Epidermal melanocyte (primary cell): ENCODE measurements at regions not wholly inside any gene's neighbourhood (a gene's known extent, or its start where the extent isn't known, plus 50 kb on each side); places are given as distances from the start of the nearest gene placed in this dataset.
"Not testable (repeated sequence)": the region's sequence is repeated elsewhere in the genome, so short reads cannot be mapped to it uniquely, and the experiment has no call there.

ENCODE experiments used
- DNase-seq: peaks from one replicate; pipeline ENCODE4 v3.0.0; 2011; ENCODE audit warnings: low spot score; ENCODE audit not compliant: insufficient read length

DNA sequence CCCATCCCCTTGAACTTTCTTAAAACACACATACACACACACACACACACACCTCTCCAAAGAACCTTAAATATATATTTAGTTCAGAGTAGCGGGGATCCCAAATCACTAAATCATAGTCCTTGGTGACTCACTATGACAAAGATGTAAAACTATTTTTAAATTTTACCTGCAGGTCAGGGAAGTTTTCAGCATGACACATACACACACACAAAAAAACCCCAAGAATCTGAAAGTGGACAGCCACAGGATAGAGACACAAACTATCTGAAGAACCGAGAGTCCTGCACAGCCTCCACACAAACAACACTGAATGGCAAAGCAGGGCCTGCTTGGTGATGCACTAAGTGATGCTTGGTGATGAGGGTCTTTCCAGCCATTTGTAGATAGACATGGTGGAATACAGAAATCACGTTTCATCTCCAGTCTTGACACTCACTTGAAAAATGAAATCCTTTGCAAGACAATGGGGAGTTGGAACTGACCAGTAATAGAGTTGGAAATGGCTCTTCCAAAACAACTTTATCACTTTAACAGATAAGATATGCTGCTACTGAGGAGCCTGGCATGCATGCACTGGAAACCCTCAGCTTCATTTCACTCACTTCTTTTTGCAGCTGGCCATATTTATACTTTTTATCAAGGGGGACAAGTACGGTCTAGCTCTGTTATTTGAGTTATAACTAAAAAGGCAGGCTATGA is 307.3 kb downstream of the RAPGEF2 start:
- DNase-seq: no peak

GRCh38 chr4:159410891-159411290 is 308.0 kb downstream of the RAPGEF2 start:
- no peak for DNase-seq

GRCh38 chr4:159413306-159413943 is 310.5 kb downstream of the RAPGEF2 start:
- DNase-seq: no peak

DNA sequence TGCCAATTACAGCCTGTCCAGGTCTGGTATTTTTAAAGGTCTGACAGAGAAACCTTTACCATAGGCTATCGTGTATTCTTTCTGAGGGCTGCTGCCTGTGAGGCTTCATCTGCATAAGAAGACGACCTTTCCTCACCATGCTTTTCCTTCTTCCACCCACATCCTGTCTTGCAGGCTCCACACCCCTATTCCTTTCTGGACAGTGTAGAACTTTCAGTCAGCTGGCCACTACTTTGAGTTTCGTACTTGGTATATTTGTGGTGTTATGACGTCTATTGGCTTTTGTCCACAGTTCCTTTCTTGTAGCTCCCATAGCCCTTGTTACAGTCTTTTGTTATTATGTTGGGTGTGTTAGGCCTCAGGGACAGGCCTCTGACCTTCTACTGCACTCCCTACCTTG is 311.4 kb downstream of the RAPGEF2 start:
- no peak for DNase-seq

GRCh38 chr4:159416073-159416472 is 313.2 kb downstream of the RAPGEF2 start:
- DNase-seq: no peak

GRCh38 chr4:159416996-159417395 is 314.1 kb downstream of the RAPGEF2 start:
- DNase-seq: no peak

- DNase-seq: no peak
These were observed 317.5 kb downstream of the RAPGEF2 start for GRCh38 chr4:159420162-159421057.

- DNase-seq: not testable (repeated sequence)
These were observed 318.2 kb downstream of the RAPGEF2 start for GRCh38 chr4:159421058-159421419.

DNA sequence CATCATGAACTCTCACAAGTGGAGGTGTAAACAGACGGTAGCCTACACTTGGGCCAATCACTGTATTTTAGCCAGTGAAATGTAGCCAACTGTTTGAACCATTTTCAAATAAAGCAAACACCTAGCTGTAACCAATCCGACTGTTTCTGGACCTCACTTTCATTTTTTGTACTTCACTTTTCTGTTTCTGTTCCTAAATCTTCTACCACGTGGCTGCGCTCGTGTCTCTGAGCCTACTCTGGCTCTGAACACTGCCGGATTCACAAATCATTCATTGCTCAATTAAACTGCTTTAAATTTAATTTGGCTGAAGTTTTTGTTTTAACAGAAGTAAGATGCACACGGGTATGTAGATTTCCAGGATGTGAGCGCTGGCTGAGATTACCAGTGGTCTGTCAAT is 319.1 kb downstream of the RAPGEF2 start:
- DNase-seq: no peak

GRCh38 chr4:159422626-159423025 is 319.7 kb downstream of the RAPGEF2 start:
- no peak for DNase-seq

DNA sequence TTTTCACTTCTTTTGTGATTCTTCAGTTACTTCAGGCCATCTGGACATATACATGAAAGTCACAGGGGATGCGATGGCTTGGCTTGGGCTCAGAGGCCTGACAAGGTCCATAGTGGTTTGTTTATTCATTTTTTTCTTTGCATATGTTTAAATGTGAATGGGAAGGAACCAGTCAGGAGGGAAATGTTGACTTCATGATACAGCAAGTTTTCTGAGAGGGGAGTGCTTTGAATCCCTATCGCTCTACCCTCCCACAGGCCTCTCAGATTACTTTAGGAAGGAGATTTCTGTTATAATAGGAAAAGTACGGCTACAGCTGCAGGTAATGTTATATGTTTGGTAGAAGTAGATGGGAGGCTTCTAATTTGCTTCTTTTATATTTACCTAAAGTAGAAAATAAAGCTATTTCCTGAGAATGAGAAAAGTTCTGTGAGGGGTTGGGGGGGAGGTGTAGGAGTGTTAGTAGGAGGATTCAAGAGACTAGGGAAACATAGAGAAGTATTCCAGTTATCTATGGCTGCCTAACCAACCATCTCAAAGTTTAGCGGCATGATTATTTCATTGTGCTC is 322.9 kb downstream of the RAPGEF2 start:
- DNase-seq: no peak

DNA sequence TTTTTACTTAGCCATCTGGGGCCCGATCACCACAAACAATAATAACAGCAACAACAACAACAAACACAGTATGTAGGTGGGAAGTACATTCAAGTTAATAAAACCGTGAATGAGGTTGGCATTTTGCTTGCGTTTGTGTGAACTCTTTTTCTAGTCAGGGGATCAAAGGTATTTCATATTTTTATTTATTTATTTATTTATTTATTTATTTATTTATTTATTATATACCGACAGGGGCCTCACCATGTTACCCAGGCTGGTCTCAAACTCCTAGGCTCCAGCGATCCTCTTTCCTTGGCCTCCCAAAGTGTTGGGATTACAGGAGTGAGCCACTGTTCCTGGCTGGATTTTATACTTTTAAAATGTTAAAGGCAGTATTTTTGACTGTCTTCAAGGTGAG is 325.4 kb downstream of the RAPGEF2 start:
- DNase-seq: no peak

DNA sequence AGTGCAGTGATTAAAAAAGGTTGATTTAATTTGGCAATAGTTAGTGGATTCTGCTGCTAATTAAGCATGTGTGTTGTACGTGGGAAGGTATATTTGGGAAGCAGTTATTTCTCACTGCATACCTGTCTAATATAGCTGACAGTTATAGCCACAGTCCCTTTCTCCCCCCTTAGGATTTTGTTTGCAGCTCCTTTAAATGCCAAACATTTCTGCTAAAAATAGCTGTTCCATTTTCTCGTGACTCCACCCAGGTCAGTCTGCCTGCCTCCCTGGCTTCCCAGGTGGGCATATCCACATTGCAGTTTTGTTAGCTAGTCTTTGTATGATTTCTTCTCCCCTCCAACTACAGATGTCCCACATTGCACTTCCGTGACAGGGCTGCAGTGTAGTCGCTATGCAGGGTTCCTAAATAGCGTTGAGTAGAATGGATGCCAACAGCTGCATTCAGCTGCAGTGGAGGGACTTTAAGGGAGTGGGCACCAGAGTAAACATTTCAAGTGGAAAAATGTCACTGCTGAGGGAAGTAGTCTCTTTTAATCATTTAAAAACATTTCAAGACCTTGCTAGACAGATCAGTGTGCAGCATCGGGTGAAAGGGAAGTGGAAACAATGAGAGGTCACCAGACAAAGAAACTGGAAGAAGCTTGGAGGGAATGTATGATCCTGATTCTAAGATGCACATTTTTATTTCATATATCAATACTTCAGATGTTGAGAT is 326.3 kb downstream of the RAPGEF2 start:
- DNase-seq: no peak

- no peak for DNase-seq
These were observed 326.8 kb downstream of the RAPGEF2 start for GRCh38 chr4:159429693-159430035.

DNA sequence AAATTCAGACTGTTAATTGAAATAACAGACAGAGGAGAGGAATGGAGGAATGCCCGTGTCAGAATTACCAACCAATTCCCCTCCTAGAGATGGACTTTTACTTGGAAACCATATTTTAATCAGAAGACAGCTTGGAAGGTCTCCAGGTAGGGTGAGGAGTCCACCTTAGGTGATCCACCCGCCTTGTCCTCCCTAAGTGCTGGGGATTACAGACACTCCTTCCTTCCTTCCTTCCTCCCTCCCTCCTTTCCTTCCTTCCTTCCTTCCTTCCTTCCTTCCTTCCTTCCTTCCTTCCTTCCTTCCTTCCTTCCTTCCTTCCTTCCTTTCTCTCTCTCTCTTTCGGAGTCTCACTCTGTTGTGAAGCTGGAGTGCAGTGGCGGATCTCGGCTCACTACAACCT is 328.0 kb downstream of the RAPGEF2 start:
- no peak for DNase-seq

GRCh38 chr4:159432436-159432835 is 329.6 kb downstream of the RAPGEF2 start:
- no peak for DNase-seq

- DNase-seq: no peak
These were observed 330.5 kb downstream of the RAPGEF2 start for GRCh38 chr4:159433337-159433736.

DNA sequence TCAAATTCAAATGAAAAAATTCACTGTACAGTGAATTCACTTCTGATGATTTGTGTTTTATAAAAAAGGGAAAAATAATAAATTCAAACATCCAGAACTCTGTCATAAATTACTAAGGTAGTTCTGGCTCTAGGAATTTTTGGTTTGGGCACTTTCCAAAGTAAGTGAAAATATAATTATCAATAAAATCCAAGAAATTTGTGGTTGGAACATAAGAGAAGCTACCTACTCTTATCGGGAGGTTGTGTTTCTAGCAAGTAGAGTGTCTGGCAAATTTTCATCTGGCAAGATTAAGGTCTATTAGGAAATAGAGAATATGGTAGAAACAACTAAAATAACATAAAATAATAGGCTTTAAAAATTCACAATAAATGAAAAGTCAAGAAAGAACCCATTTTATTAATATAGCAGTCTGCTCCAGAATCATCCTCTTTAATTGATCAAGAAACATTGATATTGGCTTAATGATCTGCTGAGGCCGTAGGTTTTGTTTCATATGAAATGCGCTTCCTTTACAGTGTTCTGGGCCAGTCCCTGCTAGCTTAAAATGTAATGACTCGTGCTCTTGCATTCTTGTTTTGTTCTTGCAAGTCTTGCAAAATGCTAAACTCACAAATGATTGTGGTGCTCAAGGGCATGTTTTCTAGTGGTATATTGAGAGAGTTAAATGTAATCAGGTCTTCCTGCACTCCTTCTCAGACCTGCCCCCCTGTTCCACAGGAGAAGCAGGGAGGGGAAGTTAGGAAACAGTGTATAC is 331.4 kb downstream of the RAPGEF2 start:
- no peak for DNase-seq

DNA sequence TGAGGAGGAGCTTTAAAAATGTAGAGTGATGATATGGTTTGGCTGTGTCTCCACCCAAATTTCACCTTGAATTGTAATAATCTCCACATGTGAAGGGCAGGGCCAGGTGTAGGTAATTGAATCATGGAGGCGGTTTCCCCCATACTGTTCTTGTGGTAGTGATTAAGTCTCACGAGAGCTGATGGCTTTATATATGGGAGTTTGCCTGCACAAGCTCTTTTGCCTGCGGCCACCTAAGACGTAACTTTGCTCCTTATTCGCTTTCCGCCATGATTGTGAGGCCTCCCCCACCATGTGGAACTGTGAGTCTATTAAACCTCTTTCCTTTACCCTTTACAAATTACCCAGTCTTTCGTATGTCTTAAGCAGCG is 332.0 kb downstream of the RAPGEF2 start:
- no peak for DNase-seq

DNA sequence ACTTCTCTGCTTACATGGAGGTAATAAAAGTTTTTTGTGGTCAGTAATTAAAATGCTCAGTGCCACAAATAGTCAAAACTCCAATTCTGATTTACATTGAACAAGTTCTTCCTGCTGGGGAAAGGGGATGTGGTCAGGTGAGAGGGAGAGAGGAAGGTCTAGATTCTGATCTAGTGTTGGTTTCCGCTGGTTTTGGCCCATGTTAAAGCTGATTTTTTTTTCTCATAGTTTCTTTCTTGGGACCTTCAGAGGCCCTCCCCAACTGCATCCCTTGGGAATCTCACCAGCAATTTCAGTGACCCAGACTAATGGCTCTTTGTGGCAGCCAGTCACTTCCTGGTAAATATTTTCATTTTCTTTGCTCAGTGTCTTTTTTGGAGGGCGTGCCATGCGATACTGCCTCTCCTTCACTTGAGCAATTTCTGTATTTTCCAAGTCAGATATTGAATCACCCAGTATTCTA is 332.7 kb downstream of the RAPGEF2 start:
- DNase-seq: no peak

DNA sequence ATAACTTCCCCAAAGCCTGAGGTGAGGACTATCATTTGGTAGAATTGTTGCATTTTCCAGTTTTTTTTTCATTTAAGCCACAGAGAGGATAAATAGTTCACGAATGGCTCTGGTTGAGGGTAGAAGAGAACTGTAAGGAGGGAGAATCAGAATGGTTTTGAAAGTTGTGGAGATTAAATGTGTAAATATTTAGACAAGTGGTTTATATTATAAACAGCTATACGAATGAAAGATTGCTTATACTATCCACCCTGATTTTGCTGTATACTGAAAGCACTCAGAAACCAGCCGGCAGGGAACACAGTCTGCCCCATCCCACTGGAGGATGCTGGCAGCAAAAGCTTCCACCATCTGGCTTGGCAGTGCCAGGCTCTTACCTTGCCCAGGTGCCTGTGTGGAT is 341.1 kb downstream of the RAPGEF2 start:
- DNase-seq: no peak
